Neural cell (in vitro differentiated cells): ENCODE measurements at regions not wholly inside any gene's neighbourhood (a gene's known extent, or its start where the extent isn't known, plus 50 kb on each side); places are given as distances from the start of the nearest gene placed in this dataset.

Experiments used
- EP300 ChIP-seq: fragments of 450-650 bp; conservative IDR thresholded peaks from 2 replicates; pipeline ENCODE4 v1.6.1; 2014; ENCODE audit warnings: antibody characterized with exemption, mild to moderate bottlenecking, moderate library complexity; ENCODE audit not compliant: poor library complexity, severe bottlenecking
- EZH2 ChIP-seq: fragments of 200-600, 300-800 bp; shearing (Covaris generic), sonication (generic); IDR thresholded peaks from 2 replicates; pipeline ENCODE4 v1.6.1; 2014; ENCODE audit warnings: antibody characterized with exemption, low read length, borderline replicate concordance, mild to moderate bottlenecking; ENCODE audit not compliant: insufficient read depth, poor library complexity, severe bottlenecking
- RAD21 ChIP-seq: fragments of 450-650 bp; conservative IDR thresholded peaks from 2 replicates; pipeline ENCODE4 v1.6.1; 2014; ENCODE audit warnings: antibody characterized with exemption, mild to moderate bottlenecking, moderate library complexity
- REST ChIP-seq: IDR thresholded peaks from 2 replicates; pipeline ENCODE4 v1.6.1; 2012; ENCODE audit warnings: borderline replicate concordance
- TF ChIP-seq, protein P1 (sequence below): fragments of 450-650 bp; IDR thresholded peaks from 2 replicates; pipeline ENCODE4 v1.5.1; 2014; ENCODE audit warnings: antibody characterized with exemption, mild to moderate bottlenecking, moderate library complexity; ENCODE audit not compliant: poor library complexity, severe bottlenecking

GRCh38 chr9:107183176-107183575 lies 99.9 kb upstream of the RAD23B start:
- TF ChIP-seq EP300 (no peak), RAD21 (no peak), EZH2 (no peak), REST (no peak)
- TF ChIP-seq, protein P1, sequence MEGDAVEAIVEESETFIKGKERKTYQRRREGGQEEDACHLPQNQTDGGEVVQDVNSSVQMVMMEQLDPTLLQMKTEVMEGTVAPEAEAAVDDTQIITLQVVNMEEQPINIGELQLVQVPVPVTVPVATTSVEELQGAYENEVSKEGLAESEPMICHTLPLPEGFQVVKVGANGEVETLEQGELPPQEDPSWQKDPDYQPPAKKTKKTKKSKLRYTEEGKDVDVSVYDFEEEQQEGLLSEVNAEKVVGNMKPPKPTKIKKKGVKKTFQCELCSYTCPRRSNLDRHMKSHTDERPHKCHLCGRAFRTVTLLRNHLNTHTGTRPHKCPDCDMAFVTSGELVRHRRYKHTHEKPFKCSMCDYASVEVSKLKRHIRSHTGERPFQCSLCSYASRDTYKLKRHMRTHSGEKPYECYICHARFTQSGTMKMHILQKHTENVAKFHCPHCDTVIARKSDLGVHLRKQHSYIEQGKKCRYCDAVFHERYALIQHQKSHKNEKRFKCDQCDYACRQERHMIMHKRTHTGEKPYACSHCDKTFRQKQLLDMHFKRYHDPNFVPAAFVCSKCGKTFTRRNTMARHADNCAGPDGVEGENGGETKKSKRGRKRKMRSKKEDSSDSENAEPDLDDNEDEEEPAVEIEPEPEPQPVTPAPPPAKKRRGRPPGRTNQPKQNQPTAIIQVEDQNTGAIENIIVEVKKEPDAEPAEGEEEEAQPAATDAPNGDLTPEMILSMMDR: no peak
